NCI-H1105 (cell line): ENCODE measurements at regions not wholly inside any gene's neighbourhood (a gene's known extent, or its start where the extent isn't known, plus 50 kb on each side); places are given as distances from the start of the nearest gene placed in this dataset.

Source experiments
- DNase-seq: peaks from one replicate; lab custom pipeline; 2025; lab: John Stamatoyannopoulos, UW

- no peak for DNase-seq
These were observed 122.6 kb upstream of the CHRM3 start for GRCh38 chr1:239263801-239264200.

DNA sequence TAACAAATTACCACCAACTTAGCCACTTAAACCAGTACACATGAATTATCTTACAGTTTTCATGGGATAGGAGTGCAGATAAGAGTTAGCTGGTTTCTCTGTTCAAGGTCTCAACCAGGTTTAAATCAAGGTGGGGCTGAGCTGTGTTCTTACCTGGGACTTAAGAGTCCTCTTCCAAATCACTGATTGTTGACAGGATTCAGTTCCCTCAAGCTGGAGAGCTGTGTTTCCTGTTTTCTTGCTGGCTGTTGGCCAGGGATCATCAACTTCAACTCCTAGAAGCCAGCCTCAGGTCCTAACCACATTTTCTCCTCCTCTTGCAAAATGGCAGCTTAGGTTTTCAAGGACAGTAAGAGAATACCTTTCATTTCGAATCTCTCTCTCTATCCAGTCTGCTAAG lies 123.8 kb upstream of the CHRM3 start:
- DNase-seq = no peak

GRCh38 chr1:239261521-239261920 lies 124.8 kb upstream of the CHRM3 start:
- no peak for DNase-seq

DNA sequence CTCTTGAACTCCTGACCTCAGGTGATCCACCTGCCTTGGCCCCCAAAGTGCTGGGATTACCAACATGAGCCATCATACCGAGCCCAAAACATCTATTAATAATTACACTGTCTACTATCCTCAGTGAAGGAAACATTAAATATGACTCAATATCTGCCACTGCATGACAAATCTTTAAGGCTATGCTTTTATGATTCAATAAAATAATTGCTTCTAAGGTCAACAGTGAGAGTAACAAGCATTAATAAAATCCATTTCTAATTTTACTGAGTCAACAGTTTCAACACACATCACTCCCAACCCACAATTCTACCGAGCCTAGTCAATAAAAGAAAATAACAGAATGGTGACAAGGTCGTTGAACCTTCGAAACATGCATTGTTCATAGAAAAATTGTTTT lies 125.5 kb upstream of the CHRM3 start:
- no peak for DNase-seq

DNA sequence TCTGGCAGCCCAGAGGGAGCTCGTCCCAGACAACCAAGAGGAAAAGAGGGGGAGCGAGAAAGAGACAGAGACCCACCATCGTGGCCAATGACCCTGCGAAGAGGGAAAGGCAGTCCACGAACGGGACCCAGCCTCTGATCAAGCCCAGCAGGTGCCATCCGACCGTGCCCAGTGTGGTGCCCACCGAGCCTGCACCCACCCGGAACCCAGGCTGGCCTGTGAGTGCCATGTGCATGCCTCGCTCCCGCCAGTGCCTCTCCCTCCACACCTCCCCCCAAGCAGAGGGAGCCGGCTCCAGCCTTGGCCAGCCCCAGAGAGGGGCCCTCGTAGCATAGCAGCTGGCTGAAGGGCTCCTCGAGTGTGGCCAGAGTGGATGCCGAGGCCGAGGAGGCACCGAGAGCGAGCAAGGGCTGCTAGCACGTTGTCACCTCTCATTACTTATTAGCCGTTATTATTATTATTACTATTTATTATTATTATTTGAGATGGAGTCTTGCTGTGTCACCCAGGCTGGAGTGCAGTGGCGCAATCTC lies 130.7 kb upstream of the CHRM3 start:
- no peak for DNase-seq

DNA sequence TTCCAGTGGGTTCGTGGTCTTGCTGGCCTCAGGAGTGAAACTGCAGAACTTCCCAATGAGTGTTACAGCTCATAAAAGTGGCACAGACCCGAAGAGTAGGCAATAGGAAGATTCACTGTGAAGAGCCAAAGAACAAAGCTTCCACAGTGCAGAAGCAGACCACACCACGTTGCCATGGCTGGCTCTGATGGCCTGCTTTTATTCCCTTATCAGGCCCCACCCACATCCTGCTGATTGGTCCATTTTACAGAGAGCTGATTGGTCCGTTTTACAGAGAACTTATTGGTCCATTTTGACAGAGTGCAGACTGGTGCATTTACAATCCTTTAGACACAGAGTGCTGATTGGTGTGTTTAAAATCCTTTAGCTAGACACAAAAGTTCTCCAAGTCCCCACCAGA lies 131.4 kb upstream of the CHRM3 start:
- no peak for DNase-seq

DNA sequence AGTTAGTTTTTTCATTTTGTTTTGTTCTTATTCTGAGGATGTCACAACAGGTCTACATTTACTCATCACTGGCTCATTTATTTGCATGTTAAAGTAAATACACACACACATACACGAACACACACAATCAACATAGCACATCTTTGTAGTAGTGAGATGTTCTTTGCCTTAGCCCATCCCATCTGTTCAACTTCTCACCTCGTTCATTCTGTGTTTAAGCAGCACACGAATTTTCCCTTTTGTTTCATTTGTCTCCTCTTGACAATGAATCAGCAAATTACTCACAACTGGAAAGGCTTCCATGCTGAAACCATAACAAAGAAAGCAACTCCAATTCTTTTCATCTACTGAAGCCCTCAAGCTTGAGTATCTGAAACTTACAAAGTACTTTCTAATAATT lies 133.3 kb upstream of the CHRM3 start:
- DNase-seq = no peak

- DNase-seq = no peak
These were observed 135.9 kb upstream of the CHRM3 start for GRCh38 chr1:239250353-239251035.

DNA sequence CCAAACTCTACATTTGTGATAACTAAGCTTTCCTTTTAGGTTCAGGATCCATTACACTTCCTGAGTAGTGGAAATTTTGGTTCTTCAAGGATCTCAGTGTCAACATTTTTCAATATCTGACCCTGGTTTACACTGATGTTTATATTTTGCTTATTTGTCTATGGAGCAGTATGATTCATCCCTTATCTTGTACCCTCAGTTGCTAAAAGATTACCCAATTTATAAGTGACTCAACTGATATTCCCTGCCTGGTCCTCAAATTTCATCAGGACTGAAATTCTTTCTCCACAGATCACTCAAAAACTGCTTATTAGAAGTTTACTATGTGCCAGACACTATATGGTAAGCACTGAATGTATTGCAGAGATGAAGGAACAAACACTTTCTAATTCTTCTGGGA lies 139.1 kb upstream of the CHRM3 start:
- DNase-seq = no peak

DNA sequence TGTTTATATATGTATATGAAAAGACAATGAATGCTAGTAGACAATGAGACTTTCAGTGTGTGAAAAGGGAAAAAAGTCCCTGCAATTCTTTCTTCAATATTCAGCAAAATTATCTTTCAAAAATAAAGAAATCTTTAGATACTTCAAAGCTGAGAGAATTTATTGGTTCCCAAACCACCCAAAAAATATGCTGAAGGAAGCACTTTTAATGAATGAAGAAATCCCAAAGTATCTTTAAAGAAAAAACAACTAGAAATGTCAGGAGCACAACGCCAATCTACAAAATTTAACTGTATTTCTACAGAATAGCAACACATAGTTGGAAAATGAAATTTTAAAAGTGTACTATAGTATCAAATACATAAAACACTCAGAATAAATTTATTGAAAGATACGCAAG lies 142.3 kb upstream of the CHRM3 start:
- DNase-seq = no peak

- DNase-seq = no peak
These were observed 143.4 kb upstream of the CHRM3 start for GRCh38 chr1:239243006-239243405.

GRCh38 chr1:239242404-239242803 lies 144.0 kb upstream of the CHRM3 start:
- DNase-seq = no peak

DNA sequence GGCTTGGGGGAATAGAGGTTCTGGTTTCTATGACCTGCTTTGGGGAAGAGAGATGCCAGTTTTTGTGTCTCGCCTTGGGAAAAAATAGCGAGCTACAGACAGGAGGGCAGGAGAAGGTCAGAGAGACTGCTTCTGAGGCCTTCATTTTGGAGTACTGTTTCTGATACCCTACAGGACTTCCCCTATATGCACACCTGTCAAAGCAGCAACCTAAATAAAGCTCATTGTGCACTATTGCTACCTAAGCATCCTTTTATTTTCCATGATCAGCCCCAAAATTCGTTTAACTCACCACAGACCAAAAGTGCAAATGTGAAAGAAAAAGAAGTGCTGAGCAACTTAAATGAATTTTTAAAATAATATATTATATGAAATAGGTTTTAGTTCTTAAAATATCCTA lies 145.6 kb upstream of the CHRM3 start:
- no peak for DNase-seq

DNA sequence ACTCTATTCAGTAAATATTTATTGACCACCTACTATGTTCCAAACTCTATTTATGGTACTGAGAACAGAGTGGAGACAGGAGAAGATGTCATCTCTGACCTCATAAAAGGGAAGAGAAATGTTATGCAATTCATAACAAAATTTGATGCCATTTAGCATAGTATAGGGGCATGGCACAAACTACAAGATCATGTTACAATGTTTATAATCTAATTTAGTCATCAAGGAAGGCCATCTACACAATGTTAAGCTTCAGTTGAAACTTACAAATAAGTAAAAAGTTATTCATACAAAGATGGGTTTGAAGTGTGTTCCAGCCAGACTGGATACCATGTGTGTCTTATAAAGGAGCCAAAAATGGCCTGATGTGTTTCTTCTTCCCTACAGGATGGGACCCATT lies 146.8 kb upstream of the CHRM3 start:
- DNase-seq = no peak

- no peak for DNase-seq
These were observed 148.5 kb upstream of the CHRM3 start for GRCh38 chr1:239237912-239238311.

- DNase-seq = no peak
These were observed 152.7 kb upstream of the CHRM3 start for GRCh38 chr1:239233626-239234025.

DNA sequence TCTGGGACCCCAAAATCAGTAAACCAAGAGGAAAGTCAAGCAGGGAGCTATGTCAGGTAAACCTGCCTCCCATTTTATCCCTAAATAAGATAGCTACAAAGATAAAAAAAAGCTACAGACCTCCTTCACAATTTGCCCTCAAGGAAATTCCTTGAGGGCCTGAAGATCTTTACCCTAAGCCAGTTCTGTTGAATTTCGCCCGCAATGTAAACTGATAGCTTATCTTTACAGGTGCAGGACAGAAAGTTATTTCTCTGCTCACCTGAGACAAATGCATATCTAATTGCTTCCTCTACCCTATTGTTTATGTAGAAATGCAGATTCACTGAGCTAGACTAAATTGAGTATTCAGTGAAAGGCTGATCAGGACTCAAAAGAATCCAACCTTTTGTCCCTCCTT lies 153.4 kb upstream of the CHRM3 start:
- no peak for DNase-seq

GRCh38 chr1:239228451-239228850 lies 157.9 kb upstream of the CHRM3 start:
- DNase-seq = no peak

DNA sequence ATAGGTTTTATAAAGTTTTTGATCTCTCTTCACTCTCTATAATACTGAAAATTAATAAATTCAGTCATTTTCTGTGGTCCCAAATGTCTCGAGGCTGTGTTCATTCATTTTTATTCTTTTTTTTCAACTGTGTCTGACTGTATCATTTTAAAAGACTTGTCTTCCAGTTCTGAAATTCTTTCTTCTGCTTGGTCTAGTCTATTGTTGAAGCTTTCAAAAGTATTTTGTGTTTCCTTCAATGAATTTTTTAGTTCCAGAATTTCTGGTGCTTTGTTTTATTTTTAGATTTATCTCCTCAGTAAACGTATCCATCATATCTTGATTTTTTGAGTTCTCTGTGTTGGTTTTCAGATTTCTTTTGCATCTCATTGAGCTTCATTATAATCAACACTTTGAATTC lies 161.0 kb upstream of the CHRM3 start:
- no peak for DNase-seq

DNA sequence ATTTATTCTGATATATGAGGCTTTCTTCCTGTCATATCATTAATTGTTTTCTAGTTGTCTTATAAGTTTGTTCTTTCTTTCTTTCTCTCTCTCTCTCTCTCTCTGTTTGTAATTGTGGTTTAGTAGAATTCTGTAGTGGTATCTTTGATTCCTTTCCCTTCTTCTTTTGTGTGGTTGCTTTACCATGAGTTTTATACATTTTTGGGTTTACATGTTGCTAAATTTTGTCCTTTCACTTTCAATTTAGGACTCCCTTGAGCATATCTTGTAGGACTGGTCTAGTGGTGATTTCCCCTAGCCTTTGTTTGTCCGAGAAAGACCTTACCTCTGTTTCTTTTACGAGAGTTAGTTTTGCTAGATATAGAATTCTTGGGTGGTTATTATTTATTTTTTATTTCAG lies 162.3 kb upstream of the CHRM3 start:
- DNase-seq = no peak

DNA sequence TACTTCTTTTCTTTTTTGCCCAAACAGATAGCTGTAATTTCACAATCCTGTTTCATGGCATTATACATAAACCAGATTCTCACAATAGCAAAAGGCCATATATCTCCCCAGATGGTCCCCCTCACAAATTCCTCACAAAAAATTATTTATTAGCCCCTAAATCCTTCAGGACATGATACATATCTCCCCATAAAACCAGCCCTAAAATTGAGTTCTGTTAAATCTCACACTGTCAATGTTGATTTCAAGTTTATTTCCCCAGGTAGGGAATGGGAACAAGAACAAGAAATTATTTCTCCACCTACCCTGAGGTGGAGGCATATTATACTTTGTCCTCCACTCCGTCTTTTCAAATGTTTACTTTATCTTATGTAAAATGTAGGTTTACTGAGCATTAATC lies 163.4 kb upstream of the CHRM3 start:
- no peak for DNase-seq

- no peak for DNase-seq
These were observed 164.7 kb upstream of the CHRM3 start for GRCh38 chr1:239221656-239222055.

DNA sequence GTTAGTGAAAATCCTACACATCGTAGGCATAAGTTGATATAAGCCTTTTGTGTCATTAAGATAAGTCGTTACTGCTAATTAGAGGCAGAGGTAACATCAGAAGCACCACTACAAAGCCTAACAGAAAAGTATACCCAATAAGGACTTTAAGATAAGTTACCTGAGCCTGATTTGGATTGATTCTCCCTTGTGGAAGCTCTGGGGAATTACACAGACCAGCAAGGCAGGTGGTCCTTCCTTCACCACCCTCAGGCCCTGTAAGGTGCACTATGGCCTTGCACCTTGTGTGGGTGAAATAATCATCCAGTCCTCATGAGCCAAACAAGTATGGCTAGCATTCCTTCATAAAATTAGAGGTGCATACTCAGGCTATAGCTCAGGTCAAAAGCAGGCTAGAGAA lies 166.7 kb upstream of the CHRM3 start:
- no peak for DNase-seq

DNA sequence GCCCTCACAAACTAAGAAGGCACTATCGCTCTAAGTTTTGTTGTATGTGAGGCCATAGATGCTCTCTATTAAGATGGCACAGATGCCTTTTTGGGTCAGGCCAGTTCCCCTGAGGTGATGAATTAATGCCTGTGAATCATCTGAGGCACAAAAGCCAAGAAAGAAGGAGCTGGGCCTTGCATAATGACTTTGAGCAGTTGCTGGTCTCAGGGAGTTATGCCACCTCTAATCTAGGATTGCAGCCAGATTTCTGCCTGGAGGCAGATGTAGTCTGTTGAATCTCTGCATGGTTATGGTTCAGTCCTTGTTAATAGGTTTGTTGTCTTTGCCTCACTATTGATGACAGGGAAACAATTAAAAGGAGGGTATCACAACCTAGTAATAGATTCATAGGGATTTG lies 168.1 kb upstream of the CHRM3 start:
- DNase-seq = no peak
